Upper lobe of left lung (tissue), 6 donors: ENCODE measurements at regions not wholly inside any gene's neighbourhood (a gene's known extent, or its start where the extent isn't known, plus 50 kb on each side); places are given as distances from the start of the nearest gene placed in this dataset.

Experiments
- ATAC-seq, 2 donors: fragments of 200-7000 bp; cut with Tn5 transposase; one replicate each; pipeline ENCODE4 v1.9.1; 2022; ENCODE audit warnings: mild to moderate bottlenecking in 2 of 2, moderate library complexity in 2 of 2; ENCODE audit not compliant: low FRiP score in 2 of 2
- DNase-seq, 2 donors: peaks; one replicate each; pipeline ENCODE4 v3.0.0-alpha.2; 2019 to 2020
- H3K27ac ChIP-seq, 4 donors: fragments of 200-600 bp; sonication (generic); one replicate each; pipeline ENCODE4 v1.5.1; 2016 to 2019
- H3K27me3 ChIP-seq, 4 donors: fragments of 200-600 bp; sonication (generic); one replicate each; pipeline ENCODE4 v1.5.1; 2017 to 2019
- H3K36me3 ChIP-seq, 4 donors: fragments of 200-600 bp; sonication (generic); one replicate each; pipeline ENCODE4 v1.5.1; 2016 to 2019
- H3K4me1 ChIP-seq, 4 donors: fragments of 200-600 bp; sonication (generic); one replicate each; pipeline ENCODE4 v1.5.1; 2018 to 2019
- H3K4me3 ChIP-seq, 4 donors: fragments of 200-600 bp; sonication (generic); one replicate each; pipeline ENCODE4 v1.5.1; 2017 to 2019; ENCODE audit warnings: mild to moderate bottlenecking in 2 of 4, moderate library complexity in 1 of 4
- H3K9me3 ChIP-seq, 4 donors: fragments of 200-600 bp; sonication (generic); one replicate each; pipeline ENCODE4 v1.5.1; 2018 to 2019
- CTCF ChIP-seq, 6 experiments: fragments of 450-650 bp in 4 of 6; fragments of 200-600 bp in 2 of 6; sonication (generic) in 2 of 6; IDR thresholded peaks; one replicate each; pipeline ENCODE4 v1.5.1; 2016 to 2019; ENCODE audit warnings: antibody characterized with exemption in 6 of 6
- EP300 ChIP-seq, 4 donors: sonication (generic); formaldehyde crosslinking; IDR thresholded peaks; one replicate each; pipeline ENCODE4 v1.5.1; 2017; ENCODE audit warnings: antibody characterized with exemption in 4 of 4, control low read depth in 2 of 4
- POLR2A ChIP-seq, 4 donors: fragments of 450-650 bp; IDR thresholded peaks; one replicate each; pipeline ENCODE4 v1.5.1; 2016 to 2017; ENCODE audit warnings: antibody characterized with exemption in 4 of 4, mild to moderate bottlenecking in 2 of 4
- POLR2AphosphoS5 ChIP-seq, 2 donors: sonication (generic); formaldehyde crosslinking; IDR thresholded peaks; one replicate each; pipeline ENCODE4 v1.5.1; 2017; ENCODE audit warnings: antibody characterized with exemption in 2 of 2
- WGBS, 2 donors: methylation state at CpG; one replicate each; pipeline ENCODE4 v1.1.5; 2017 to 2018; 5-methylcytosine and 5-hydroxymethylcytosine counted together
- donor health status: DM: no; HTN: no; CAD: no; lungs with moderate emphysema.
- donor health status: DM: no; HTN: yes; CAD: no; lungs with severe emphysema.

GRCh38 chr7:50196719-50197118, 103.7 kb upstream of the ZPBP start:
- Histone ChIP-seq H3K27me3 (no peaks in the 10 kb centered on the region), H3K4me1 (no peaks in the 10 kb centered on the region), H3K9me3 (no peaks in the 10 kb centered on the region), H3K27ac (no peak overlapping the region), H3K4me3 (no peak overlapping the region), H3K36me3 (no peaks in the 10 kb centered on the region)
- no peak for TF ChIP-seq POLR2AphosphoS5 (IDR thresholded peaks at IDR 0.05)
- TF ChIP-seq CTCF (IDR thresholded peaks at IDR 0.05): no peak
- no peak for TF ChIP-seq POLR2A (IDR thresholded peaks at IDR 0.05)
- no peak for TF ChIP-seq EP300 (IDR thresholded peaks at IDR 0.05)
- ATAC-seq: no peak
- 60 to 64% methylated on average over 3 of the region's 3 CpGs for WGBS, 2 donors
- DNase-seq: no peak

DNA sequence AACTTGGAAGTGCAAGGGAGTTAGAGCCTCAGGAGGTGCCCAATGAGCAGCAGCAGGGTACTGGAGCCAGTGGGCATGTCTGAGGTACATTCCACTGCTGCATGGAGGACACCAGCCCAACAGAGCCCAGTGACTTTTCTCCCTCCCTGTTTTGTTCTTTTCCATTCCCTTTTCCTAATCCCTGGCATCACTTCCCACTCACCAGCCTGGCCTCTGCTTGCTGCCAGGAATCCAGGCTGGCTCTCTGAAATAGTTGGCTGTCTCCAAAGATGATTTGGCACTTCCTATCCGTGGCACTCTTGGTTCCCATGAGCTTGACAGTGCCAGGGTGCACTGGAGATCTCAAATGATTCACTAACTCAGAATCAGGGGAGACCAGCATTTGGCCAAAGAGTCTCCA, 97.7 kb upstream of the ZPBP start:
- TF ChIP-seq EP300 (IDR thresholded peaks at IDR 0.05) (no peak), POLR2A (IDR thresholded peaks at IDR 0.05) (no peak), POLR2AphosphoS5 (IDR thresholded peaks at IDR 0.05) (no peak), CTCF (IDR thresholded peaks at IDR 0.05) (no peak)
- no peak for DNase-seq
- Histone ChIP-seq H3K36me3 (no peaks in the 10 kb centered on the region), H3K4me1 (no peaks in the 10 kb centered on the region), H3K9me3 (no peaks in the 10 kb centered on the region), H3K4me3 (no peak overlapping the region), H3K27me3 (no peaks in the 10 kb centered on the region), H3K27ac (no peak overlapping the region)
- ATAC-seq: no peak
- WGBS, 2 donors: 29 to 38% methylated on average over 1 of the region's 1 CpG

- Histone ChIP-seq H3K27me3 (no peaks in the 10 kb centered on the region), H3K36me3 (no peaks in the 10 kb centered on the region), H3K4me1 (no peaks in the 10 kb centered on the region), H3K9me3 (no peaks in the 10 kb centered on the region), H3K27ac (no peak overlapping the region), H3K4me3 (no peak overlapping the region)
- TF ChIP-seq POLR2A (IDR thresholded peaks at IDR 0.05): no peak
- no peak for TF ChIP-seq EP300 (IDR thresholded peaks at IDR 0.05)
- TF ChIP-seq CTCF (IDR thresholded peaks at IDR 0.05): no peak
- no peak for TF ChIP-seq POLR2AphosphoS5 (IDR thresholded peaks at IDR 0.05)
- DNase-seq (no peak), ATAC-seq (no peak)
- WGBS, 2 donors: 54 to 66% methylated on average over 2 of the region's 2 CpGs
Observed at GRCh38 chr7:50189371-50189770, 96.3 kb upstream of the ZPBP start.

DNA sequence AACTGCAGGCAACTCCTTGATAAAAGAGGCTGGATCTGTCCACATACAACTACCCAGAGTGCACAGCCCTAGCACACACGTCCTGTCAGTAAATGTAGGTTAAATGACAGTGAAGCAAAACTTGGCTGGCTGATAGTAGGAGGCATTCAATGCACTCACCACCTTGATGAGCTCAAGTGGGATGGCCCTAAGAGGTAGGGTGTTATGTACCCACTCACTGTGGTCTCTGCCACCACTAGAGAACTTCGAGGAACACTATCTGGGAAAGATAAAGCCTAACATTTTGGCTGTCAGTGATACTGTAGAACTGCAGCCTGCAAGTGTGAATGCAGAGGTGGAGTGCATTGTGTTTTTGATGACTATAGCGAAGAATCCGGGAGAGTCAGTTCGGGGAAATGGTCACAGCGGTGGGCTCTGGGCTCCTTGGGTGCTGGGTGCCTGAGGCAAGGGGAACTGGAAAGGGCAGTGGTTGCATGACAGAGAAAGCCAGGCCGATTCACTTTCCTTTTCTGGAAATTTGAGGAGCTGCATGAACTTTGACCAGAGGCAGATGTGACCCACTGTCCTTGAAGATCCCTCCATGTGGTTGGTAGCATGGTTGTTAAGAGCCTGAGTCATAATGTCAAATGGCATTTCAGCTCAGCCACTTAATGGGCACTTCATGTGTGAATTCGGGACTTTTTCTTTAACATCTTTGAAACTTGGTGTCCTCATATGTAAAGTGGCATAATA, 93.1 kb upstream of the ZPBP start:
- ATAC-seq (no peak), DNase-seq (no peak)
- H3K4me1 ChIP-seq: no peaks in the 10 kb centered on the region
- TF ChIP-seq EP300 (IDR thresholded peaks at IDR 0.05): no peak
- no peak for TF ChIP-seq POLR2AphosphoS5 (IDR thresholded peaks at IDR 0.05)
- no peak for TF ChIP-seq CTCF (IDR thresholded peaks at IDR 0.05)
- no peak for TF ChIP-seq POLR2A (IDR thresholded peaks at IDR 0.05)
- 75 to 85% methylated on average over 8 of the region's 8 CpGs for whole genome bisulfite sequencing, 2 donors
- no peaks in the 10 kb centered on the region for H3K9me3 ChIP-seq
- no peaks in the 10 kb centered on the region for H3K36me3 ChIP-seq
- no peak overlapping the region for H3K4me3 ChIP-seq
- H3K27ac ChIP-seq: no peak overlapping the region
- H3K27me3 ChIP-seq: no peaks in the 10 kb centered on the region

DNA sequence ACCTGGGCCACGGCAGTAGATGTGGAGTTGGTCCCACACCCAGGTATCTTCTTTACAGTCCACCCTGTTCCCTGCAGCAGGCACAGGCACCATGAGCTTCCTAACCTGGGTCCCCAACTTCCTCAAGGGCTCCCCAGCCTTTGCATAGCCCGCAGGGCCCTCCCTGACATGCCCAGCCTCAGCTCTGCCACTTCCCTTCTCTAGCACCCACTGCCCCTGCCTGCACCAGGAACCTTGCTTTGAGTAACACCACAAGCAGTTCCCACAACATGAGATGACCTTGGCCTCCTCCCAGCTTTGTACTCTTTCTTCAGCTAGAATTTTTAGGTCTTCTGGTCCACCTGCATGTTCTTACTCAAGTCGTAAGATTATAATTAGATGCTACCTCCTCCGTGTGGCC, 92.2 kb upstream of the ZPBP start:
- peak in 1 of 2 donors; percentile 50 for DNase-seq
- Histone ChIP-seq H3K4me3 (no peak overlapping the region), H3K27ac (no peak overlapping the region), H3K4me1 (no peaks in the 10 kb centered on the region), H3K27me3 (no peaks in the 10 kb centered on the region), H3K9me3 (no peaks in the 10 kb centered on the region), H3K36me3 (no peaks in the 10 kb centered on the region)
- WGBS, 2 donors: 71 to 85% methylated on average over 4 of the region's 4 CpGs
- peak in 1 of 2 donors; percentile 69 for ATAC-seq
- TF ChIP-seq POLR2A (IDR thresholded peaks at IDR 0.05): no peak
- TF ChIP-seq EP300 (IDR thresholded peaks at IDR 0.05): no peak
- TF ChIP-seq CTCF (IDR thresholded peaks at IDR 0.05): no peak
- no peak for TF ChIP-seq POLR2AphosphoS5 (IDR thresholded peaks at IDR 0.05)
